ENCODE measurements at regions not wholly inside any gene's neighbourhood (a gene's known extent, or its start where the extent isn't known, plus 50 kb on each side); places are given as distances from the start of the nearest gene placed in this dataset.

DNA sequence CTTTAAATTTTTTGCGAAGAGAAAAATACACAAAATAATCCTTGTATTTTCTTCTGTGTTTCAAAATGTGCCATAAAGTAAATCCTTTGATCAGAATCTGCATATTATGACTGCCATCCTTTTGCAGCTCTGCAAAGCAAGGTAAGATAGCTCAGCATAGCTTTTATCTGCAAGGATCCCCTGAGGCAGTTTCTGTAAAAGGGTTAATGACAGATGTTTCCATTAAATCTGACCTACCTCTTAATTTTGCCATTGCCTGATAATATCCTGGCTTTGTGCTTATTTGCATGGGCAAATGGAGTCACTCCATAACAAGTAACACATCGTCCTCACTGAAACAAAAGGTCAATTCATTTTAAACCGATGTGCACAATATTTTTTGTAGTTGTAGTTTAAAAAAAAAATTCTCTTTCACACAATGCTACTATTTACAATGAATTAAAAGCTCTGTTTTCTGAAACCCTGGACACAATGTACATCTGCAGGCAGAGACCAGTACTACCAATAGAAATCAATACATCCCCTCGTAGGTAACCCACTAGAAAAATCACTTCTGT, 108.5 kb upstream of the SOX5 start:
- H3K27me3 ChIP-seq (ENCODE audit: insufficient read depth, low read length): no peaks in the 10 kb centered on the region
- H3K9ac ChIP-seq (ENCODE audit: low read length): no peak overlapping the region
- H4K20me1 ChIP-seq (ENCODE audit: insufficient read depth): no peaks in the 10 kb centered on the region
- H3K27ac ChIP-seq (ENCODE audit: low read depth, low read length): no peak overlapping the region
- no peak for ATAC-seq
- intact Hi-C loops (cut with micrococcal nuclease): no loop called here
- ChIA-PET RAD21 (ENCODE audit: low non-redundant PET in 1 of 2, low total read pairs in 2 of 2, uncharacterized antibody in 2 of 2, unreplicated experiment in 2 of 2) (no interaction called here), POLR2A (no interaction called here), CTCF (no interaction called here)
- H3K9me3 ChIP-seq (ENCODE audit: control insufficient read depth in 1 of 2, insufficient read depth in 1 of 2, low read depth in 1 of 2, low read length in 2 of 2): peaks cover 25 to 28% of the 10 kb centered on the region in 2 experiments; a peak in 3 of 4 replicates
- no peak overlapping the region for H3K4me3 ChIP-seq (replicated peaks in 1 of 2; ENCODE audit: low read depth in 1 of 2, low read length in 2 of 2)
- H3K4me1 ChIP-seq (ENCODE audit: control insufficient read depth in 1 of 2, insufficient read depth in 2 of 2, low read length in 2 of 2): no peaks in the 10 kb centered on the region
- no peak for DNase-seq (ENCODE audit: low read depth, low spot score)
- no peak for TF ChIP-seq EZH2 (IDR thresholded peaks at IDR 0.05)
- TF ChIP-seq YY1 (IDR thresholded peaks at IDR 0.05; ENCODE audit: extremely low read depth, insufficient replicate concordance, low read depth, low read length): no peak
- no peak for TF ChIP-seq FOSL1 (IDR thresholded peaks at IDR 0.05; ENCODE audit: low read depth)
- no peak for TF ChIP-seq POLR2A (IDR thresholded peaks at IDR 0.05; ENCODE audit: borderline replicate concordance, extremely low read depth, insufficient read depth, insufficient read length)
- TF ChIP-seq EGR1 (IDR thresholded peaks at IDR 0.05; ENCODE audit: low read depth): no peak
- TF ChIP-seq ATF3 (IDR thresholded peaks at IDR 0.05): no peak
- no peak for TF ChIP-seq ELF1 (IDR thresholded peaks at IDR 0.05; ENCODE audit: borderline replicate concordance, low read depth)
- TF ChIP-seq, protein P1, sequence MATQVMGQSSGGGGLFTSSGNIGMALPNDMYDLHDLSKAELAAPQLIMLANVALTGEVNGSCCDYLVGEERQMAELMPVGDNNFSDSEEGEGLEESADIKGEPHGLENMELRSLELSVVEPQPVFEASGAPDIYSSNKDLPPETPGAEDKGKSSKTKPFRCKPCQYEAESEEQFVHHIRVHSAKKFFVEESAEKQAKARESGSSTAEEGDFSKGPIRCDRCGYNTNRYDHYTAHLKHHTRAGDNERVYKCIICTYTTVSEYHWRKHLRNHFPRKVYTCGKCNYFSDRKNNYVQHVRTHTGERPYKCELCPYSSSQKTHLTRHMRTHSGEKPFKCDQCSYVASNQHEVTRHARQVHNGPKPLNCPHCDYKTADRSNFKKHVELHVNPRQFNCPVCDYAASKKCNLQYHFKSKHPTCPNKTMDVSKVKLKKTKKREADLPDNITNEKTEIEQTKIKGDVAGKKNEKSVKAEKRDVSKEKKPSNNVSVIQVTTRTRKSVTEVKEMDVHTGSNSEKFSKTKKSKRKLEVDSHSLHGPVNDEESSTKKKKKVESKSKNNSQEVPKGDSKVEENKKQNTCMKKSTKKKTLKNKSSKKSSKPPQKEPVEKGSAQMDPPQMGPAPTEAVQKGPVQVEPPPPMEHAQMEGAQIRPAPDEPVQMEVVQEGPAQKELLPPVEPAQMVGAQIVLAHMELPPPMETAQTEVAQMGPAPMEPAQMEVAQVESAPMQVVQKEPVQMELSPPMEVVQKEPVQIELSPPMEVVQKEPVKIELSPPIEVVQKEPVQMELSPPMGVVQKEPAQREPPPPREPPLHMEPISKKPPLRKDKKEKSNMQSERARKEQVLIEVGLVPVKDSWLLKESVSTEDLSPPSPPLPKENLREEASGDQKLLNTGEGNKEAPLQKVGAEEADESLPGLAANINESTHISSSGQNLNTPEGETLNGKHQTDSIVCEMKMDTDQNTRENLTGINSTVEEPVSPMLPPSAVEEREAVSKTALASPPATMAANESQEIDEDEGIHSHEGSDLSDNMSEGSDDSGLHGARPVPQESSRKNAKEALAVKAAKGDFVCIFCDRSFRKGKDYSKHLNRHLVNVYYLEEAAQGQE (IDR thresholded peaks at IDR 0.05; ENCODE audit: low read depth): no peak
- TF ChIP-seq ZFX (IDR thresholded peaks at IDR 0.05): no peak
- TF ChIP-seq SP1 (IDR thresholded peaks at IDR 0.05; ENCODE audit: low read depth): no peak
- no peak for TF ChIP-seq POLR2AphosphoS5 (IDR thresholded peaks at IDR 0.05; ENCODE audit: low read depth, low read length)
- no peak for TF ChIP-seq ZNF274 (IDR thresholded peaks at IDR 0.05; ENCODE audit: low read depth, low read length)
- TF ChIP-seq CEBPB (IDR thresholded peaks at IDR 0.05; ENCODE audit: low read depth): no peak
- TF ChIP-seq SRF (IDR thresholded peaks at IDR 0.05; ENCODE audit: low read depth): no peak
- TF ChIP-seq EZH2phosphoT487 (IDR thresholded peaks at IDR 0.05; ENCODE audit: borderline replicate concordance): no peak
- no peak for TF ChIP-seq RAD21 (IDR thresholded peaks at IDR 0.05; ENCODE audit: low read depth)
- no peak for TF ChIP-seq CBX3 (IDR thresholded peaks at IDR 0.05; ENCODE audit: low read depth)
- no peaks in the 10 kb centered on the region for H3K79me2 ChIP-seq (ENCODE audit: insufficient read depth, low read length)
- H3K9me2 ChIP-seq (ENCODE audit: insufficient read depth): no peaks in the 10 kb centered on the region
- H3K4me2 ChIP-seq (ENCODE audit: low read length): no peak overlapping the region
- H3K36me3 ChIP-seq (ENCODE audit: control insufficient read depth in 1 of 2, insufficient read depth in 2 of 2, low read length in 2 of 2): no peaks in the 10 kb centered on the region
- no TSS peak for BruUV-seq (replicated peaks)
- no peak overlapping the region for H2AFZ ChIP-seq (ENCODE audit: low read depth, low read length, poor library complexity, severe bottlenecking)

Measured in HCT116 (cell line).